ENCODE measurements at regions not wholly inside any gene's neighbourhood (a gene's known extent, or its start where the extent isn't known, plus 50 kb on each side); places are given as distances from the start of the nearest gene placed in this dataset.

DNA sequence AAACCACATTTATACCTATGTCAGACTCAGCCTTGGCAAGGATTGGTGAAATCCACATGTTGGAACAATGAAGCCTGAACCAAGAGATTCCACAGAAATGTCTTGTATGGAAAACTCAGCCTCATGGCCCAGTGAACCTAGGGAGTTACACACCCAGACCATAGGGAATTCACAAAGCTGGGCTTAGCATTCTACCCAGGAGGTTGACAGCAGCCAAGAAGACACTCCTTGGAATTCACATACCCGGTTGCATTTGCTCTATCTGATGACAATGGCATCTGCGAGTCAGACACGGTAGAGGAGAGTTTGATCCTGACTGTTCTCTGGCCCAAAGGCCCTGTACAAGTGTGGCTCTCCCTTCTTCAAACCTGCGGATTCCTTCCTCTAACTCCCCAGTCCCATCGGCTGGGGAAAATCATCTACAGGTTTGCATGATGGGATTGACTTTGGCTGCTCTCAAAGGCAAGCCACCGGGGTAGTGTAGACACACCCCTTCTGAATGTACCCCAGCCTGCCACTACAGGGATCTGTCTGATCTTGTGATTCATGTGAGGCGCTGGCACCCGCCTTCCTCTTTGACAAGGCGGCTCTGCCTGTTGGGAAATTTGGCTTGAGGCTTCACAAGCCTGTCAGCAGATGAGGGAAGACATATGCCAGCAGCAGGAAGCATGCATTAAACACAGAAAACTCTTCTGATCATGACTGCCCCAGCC is 297.3 kb upstream of the KAZN start:
- no peak overlapping the region for H3K27ac ChIP-seq (replicated peaks)
- DNase-seq, result peak; percentile 61

DNA sequence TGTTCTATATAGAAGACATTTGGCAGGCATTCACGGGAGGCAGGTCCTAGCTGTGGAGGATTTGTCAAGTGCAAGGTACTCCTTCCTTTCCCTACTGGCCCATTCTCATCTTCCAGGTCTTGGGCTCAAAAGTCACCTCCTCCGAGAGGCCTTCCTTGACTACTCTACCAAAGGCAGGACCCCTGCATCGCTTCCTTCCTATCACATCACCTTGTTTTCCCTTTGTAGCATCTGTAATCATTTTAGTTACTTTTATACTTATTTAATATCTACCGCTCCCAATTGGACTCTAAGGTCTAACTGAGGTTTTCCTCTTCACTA is 296.8 kb upstream of the KAZN start:
- TF ChIP-seq, protein P1, sequence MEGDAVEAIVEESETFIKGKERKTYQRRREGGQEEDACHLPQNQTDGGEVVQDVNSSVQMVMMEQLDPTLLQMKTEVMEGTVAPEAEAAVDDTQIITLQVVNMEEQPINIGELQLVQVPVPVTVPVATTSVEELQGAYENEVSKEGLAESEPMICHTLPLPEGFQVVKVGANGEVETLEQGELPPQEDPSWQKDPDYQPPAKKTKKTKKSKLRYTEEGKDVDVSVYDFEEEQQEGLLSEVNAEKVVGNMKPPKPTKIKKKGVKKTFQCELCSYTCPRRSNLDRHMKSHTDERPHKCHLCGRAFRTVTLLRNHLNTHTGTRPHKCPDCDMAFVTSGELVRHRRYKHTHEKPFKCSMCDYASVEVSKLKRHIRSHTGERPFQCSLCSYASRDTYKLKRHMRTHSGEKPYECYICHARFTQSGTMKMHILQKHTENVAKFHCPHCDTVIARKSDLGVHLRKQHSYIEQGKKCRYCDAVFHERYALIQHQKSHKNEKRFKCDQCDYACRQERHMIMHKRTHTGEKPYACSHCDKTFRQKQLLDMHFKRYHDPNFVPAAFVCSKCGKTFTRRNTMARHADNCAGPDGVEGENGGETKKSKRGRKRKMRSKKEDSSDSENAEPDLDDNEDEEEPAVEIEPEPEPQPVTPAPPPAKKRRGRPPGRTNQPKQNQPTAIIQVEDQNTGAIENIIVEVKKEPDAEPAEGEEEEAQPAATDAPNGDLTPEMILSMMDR (IDR thresholded peaks at IDR 0.05; ENCODE audit: borderline replicate concordance), result no peak
- peaks cover 22% of the 10 kb centered on the region for H3K27me3 ChIP-seq (ENCODE audit: low read depth)
- no peak overlapping the region for H3K27ac ChIP-seq (replicated peaks)
- no peaks in the 10 kb centered on the region for H3K36me3 ChIP-seq
- peaks cover 4% of the 10 kb centered on the region for H3K4me1 ChIP-seq
- no peaks in the 10 kb centered on the region for H3K9me3 ChIP-seq (replicated peaks)
- DNase-seq, result no peak
- H3K4me3 ChIP-seq, result no peak overlapping the region
- intact Hi-C loops (cut with micrococcal nuclease), result no loop called here

More for the DNA sequence above, 297.3 kb upstream of the KAZN start:
- TF ChIP-seq, protein P1 (IDR thresholded peaks at IDR 0.05; ENCODE audit: borderline replicate concordance), result no peak
- Histone ChIP-seq H3K4me3 (no peak overlapping the region), H3K36me3 (no peaks in the 10 kb centered on the region), H3K27me3 (ENCODE audit: low read depth) (peaks cover 17% of the 10 kb centered on the region), H3K4me1 (peaks cover 4% of the 10 kb centered on the region), H3K9me3 (replicated peaks) (no peaks in the 10 kb centered on the region)
- intact Hi-C loops (cut with micrococcal nuclease), result no loop called here

DNA sequence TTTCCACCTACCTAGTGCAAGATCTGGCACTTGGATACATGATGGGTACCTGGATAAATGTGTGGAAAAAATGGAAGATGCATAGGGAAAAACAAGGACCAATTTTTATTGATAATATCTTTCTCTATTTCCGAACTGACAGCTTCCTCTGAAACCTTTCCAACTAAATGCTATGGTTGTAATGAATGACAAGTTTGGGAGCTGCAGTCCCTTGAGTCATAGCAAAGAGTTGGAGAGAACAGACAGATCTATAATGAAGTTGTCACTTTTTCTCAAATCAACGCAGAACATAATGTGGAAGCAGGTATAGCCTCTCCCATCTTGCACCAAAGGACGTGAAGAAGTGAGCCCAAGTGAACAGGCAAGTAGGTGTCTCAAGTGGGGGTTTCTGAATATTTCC is 296.5 kb upstream of the KAZN start:
- peaks cover 4% of the 10 kb centered on the region for H3K4me1 ChIP-seq
- no peaks in the 10 kb centered on the region for H3K36me3 ChIP-seq
- peaks cover 25% of the 10 kb centered on the region for H3K27me3 ChIP-seq (ENCODE audit: low read depth)
- H3K9me3 ChIP-seq (replicated peaks), result no peaks in the 10 kb centered on the region
- H3K4me3 ChIP-seq, result no peak overlapping the region
- intact Hi-C loops (cut with micrococcal nuclease), result no loop called here
- no peak for DNase-seq
- no peak overlapping the region for H3K27ac ChIP-seq (replicated peaks)
- TF ChIP-seq, protein P1 (IDR thresholded peaks at IDR 0.05; ENCODE audit: borderline replicate concordance), result no peak

DNA sequence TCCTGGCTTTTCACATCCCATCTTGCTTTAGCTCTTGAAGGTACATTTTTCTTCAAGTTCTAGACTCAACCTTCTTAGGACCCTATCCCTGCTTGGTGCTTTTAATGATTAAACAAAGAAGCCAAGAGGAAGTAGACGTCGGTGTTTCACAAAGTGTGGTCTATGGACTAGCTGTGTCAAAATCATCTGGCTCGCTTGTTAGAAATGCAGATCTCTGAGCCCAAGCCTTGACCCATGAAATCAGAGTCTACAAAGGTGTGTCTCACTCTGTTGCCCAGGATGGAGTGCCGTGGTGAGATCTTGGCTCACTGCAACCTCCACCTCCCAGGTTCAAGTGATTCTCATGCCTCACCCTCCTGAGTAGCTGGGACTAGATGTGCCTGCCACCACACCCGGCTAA is 295.5 kb upstream of the KAZN start:
- intact Hi-C loops (cut with micrococcal nuclease), result no loop called here
- no peak for DNase-seq
- H3K27me3 ChIP-seq (ENCODE audit: low read depth), result peaks cover 30% of the 10 kb centered on the region
- no peak overlapping the region for H3K4me3 ChIP-seq
- TF ChIP-seq, protein P1 (IDR thresholded peaks at IDR 0.05; ENCODE audit: borderline replicate concordance), result no peak
- H3K36me3 ChIP-seq, result no peaks in the 10 kb centered on the region
- H3K4me1 ChIP-seq, result peaks cover 4% of the 10 kb centered on the region
- H3K9me3 ChIP-seq (replicated peaks), result no peaks in the 10 kb centered on the region
- peak overlapping the region; percentile 61 for H3K27ac ChIP-seq (replicated peaks)

DNA sequence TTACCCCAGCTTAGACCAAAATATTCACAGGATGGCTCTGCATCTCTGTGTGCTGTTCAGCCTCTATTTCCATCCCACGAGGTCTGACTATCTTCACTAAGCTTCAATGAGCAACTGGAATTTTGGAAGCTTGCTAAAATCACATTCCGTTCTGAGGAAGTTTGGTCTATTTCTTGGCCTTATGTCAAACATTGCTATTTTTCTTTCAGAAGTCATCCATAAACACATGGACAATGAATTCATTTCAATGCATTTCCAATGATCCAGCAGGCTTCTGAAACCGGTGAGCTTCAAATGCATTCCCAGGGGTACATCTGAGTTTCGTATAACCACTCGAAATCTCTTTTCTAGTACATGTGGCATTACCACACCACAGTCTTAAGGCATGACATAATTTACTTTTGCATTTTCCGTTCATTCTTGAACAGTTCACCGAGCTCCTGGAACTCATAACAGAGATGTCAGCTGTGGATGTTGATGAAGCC is 294.1 kb upstream of the KAZN start:
- H3K27ac ChIP-seq (replicated peaks), result peak overlapping the region; percentile 61
- intact Hi-C loops (cut with micrococcal nuclease), result no loop called here
- no peak for DNase-seq

More for the DNA sequence above, 294.1 kb upstream of the KAZN start:
- H3K27me3 ChIP-seq (ENCODE audit: low read depth), result peaks cover 18% of the 10 kb centered on the region
- no peaks in the 10 kb centered on the region for H3K36me3 ChIP-seq
- TF ChIP-seq, protein P1 (IDR thresholded peaks at IDR 0.05; ENCODE audit: borderline replicate concordance), result no peak
- no peak overlapping the region for H3K4me3 ChIP-seq
- H3K9me3 ChIP-seq (replicated peaks), result no peaks in the 10 kb centered on the region
- H3K4me1 ChIP-seq, result peaks cover 4% of the 10 kb centered on the region

Measured in left ventricle myocardium inferior (tissue), 1 donor.